ENCODE measurements at regions not wholly inside any gene's neighbourhood (a gene's known extent, or its start where the extent isn't known, plus 50 kb on each side); places are given as distances from the start of the nearest gene placed in this dataset.

GRCh38 chr13:74771964-74772363, 637.8 kb upstream of the KLF12 start:
- no peak for TF ChIP-seq EP300 (IDR thresholded peaks at IDR 0.05; ENCODE audit: borderline replicate concordance in 1 of 2, low read depth in 2 of 2, low read length in 2 of 2)
- no peak for TF ChIP-seq POLR2AphosphoS5 (IDR thresholded peaks at IDR 0.05; ENCODE audit: low read depth, low read length)
- TF ChIP-seq CTCF (IDR thresholded peaks at IDR 0.05; ENCODE audit: control extremely low read depth in 1 of 3, insufficient read depth in 1 of 3, low read depth in 1 of 3, low read length in 3 of 3): no peak
- no peak for TF ChIP-seq ZNF274 (IDR thresholded peaks at IDR 0.05; ENCODE audit: borderline replicate concordance, extremely low read depth, low read length)
- TF ChIP-seq GABPA (IDR thresholded peaks at IDR 0.05; ENCODE audit: borderline replicate concordance, insufficient read depth, low read length): no peak
- no peak for TF ChIP-seq EZH2 (IDR thresholded peaks at IDR 0.05; ENCODE audit: low read depth, low read length, severe bottlenecking)
- TF ChIP-seq POLR2A (IDR thresholded peaks at IDR 0.05; ENCODE audit: control extremely low read depth in 1 of 2, low read depth in 2 of 2, low read length in 2 of 2): no peak
- TF ChIP-seq GTF2F1 (IDR thresholded peaks at IDR 0.05; ENCODE audit: borderline replicate concordance, low read depth, low read length): no peak
- TF ChIP-seq MAX (IDR thresholded peaks at IDR 0.05): no peak
- TF ChIP-seq YY1 (IDR thresholded peaks at IDR 0.05; ENCODE audit: low read depth, low read length): no peak
